Fibroblast of lung (primary cell): ENCODE measurements at regions not wholly inside any gene's neighbourhood (a gene's known extent, or its start where the extent isn't known, plus 50 kb on each side); places are given as distances from the start of the nearest gene placed in this dataset.

Experiments used
- DNase-seq, 2 donors: peaks; one replicate each; pipeline versions ENCODE4 v3.0.0 to v3.0.0-alpha.2; 2010; ENCODE audit warnings: low read depth in 2 of 2
- H2AFZ ChIP-seq: 2 replicates; pipeline ENCODE4 v1.5.1; 2012; ENCODE audit warnings: low read length, control low read depth, inconsistent platforms
- H3K27ac ChIP-seq: 2 replicates; pipeline ENCODE4 v1.5.1; 2011; ENCODE audit warnings: low read length, control low read depth; ENCODE audit not compliant: insufficient read depth
- H3K27me3 ChIP-seq: 2 replicates; pipeline ENCODE4 v1.5.1; 2011; ENCODE audit warnings: mild to moderate bottlenecking, low read length; ENCODE audit not compliant: control insufficient read depth, insufficient read depth
- H3K36me3 ChIP-seq: 2 replicates; pipeline ENCODE4 v1.5.1; 2011; ENCODE audit warnings: low read length; ENCODE audit not compliant: control insufficient read depth, insufficient read depth
- H3K4me1 ChIP-seq: 2 replicates; pipeline ENCODE4 v1.5.1; 2011; ENCODE audit warnings: low read length; ENCODE audit not compliant: control insufficient read depth, insufficient read depth; ENCODE audit errors: extremely low read depth
- H3K4me2 ChIP-seq: 2 replicates; pipeline ENCODE4 v1.5.1; 2011; ENCODE audit warnings: low read length, control low read depth; ENCODE audit not compliant: insufficient read depth; ENCODE audit errors: extremely low read depth
- H3K4me3 ChIP-seq, 4 experiments: fragments of 200-600 bp in 1 of 4; sonication (generic) in 1 of 4; replicated peaks in 1 of 4; 2 replicates each; pipeline ENCODE4 v1.5.1; 2011 to 2016; ENCODE audit warnings: low read length in 4 of 4, low read depth in 3 of 4, mild to moderate bottlenecking in 3 of 4, control low read depth in 2 of 4, inconsistent platforms in 1 of 4, mixed read lengths in 1 of 4; ENCODE audit not compliant: insufficient read depth in 1 of 4; ENCODE audit errors: control extremely low read depth in 1 of 4
- H3K79me2 ChIP-seq: 2 replicates; pipeline ENCODE4 v1.5.1; 2012; ENCODE audit warnings: mild to moderate bottlenecking, low read length, inconsistent platforms; ENCODE audit not compliant: control insufficient read depth, insufficient read depth
- H3K9ac ChIP-seq: 2 replicates; pipeline ENCODE4 v1.5.1; 2011; ENCODE audit warnings: mild to moderate bottlenecking, low read length, control low read depth; ENCODE audit not compliant: insufficient read depth
- H3K9me3 ChIP-seq: 2 replicates; pipeline ENCODE4 v1.5.1; 2012; ENCODE audit warnings: low read depth, low read length; ENCODE audit not compliant: control insufficient read depth, insufficient read depth
- H4K20me1 ChIP-seq: 2 replicates; pipeline ENCODE4 v1.5.1; 2011; ENCODE audit warnings: low read length; ENCODE audit not compliant: control insufficient read depth, insufficient read depth; ENCODE audit errors: extremely low read depth
- CTCF ChIP-seq, 2 donors: IDR thresholded peaks in 1 of 2; conservative IDR thresholded peaks in 1 of 2; 1 replicate in 1 of 2; 2 replicates in 1 of 2; pipeline ENCODE4 v1.5.1; 2011 to 2012; ENCODE audit warnings: low read length in 2 of 2, control low read depth in 1 of 2, inconsistent platforms in 1 of 2, low read depth in 1 of 2, mild to moderate bottlenecking in 1 of 2
- EZH2 ChIP-seq: IDR thresholded peaks from 2 replicates; pipeline ENCODE4 v1.5.1; 2012; ENCODE audit warnings: low read length, control low read depth, mild to moderate bottlenecking; ENCODE audit errors: missing control alignments

GRCh38 chr13:53254500-53254899, 225.9 kb downstream of the OLFM4 start:
- H3K9me3 ChIP-seq: no peaks in the 10 kb centered on the region
- H3K4me3 ChIP-seq: no peak overlapping the region
- H3K27ac ChIP-seq: no peak overlapping the region
- no peaks in the 10 kb centered on the region for H3K79me2 ChIP-seq
- no peak overlapping the region for H2AFZ ChIP-seq
- H3K4me2 ChIP-seq: no peak overlapping the region
- DNase-seq: no peak
- H3K27me3 ChIP-seq: no peaks in the 10 kb centered on the region
- TF ChIP-seq EZH2 (no peak), CTCF (conservative IDR thresholded peaks at IDR 0.05 in 1 of 2, IDR thresholded peaks at IDR 0.05 in 1 of 2; ENCODE audit: low read depth in 1 of 2, low read length in 2 of 2) (no peak)
- H4K20me1 ChIP-seq: no peaks in the 10 kb centered on the region
- no peaks in the 10 kb centered on the region for H3K4me1 ChIP-seq
- H3K9ac ChIP-seq: no peak overlapping the region
- no peaks in the 10 kb centered on the region for H3K36me3 ChIP-seq

- Histone ChIP-seq H4K20me1 (no peaks in the 10 kb centered on the region), H3K4me2 (no peak overlapping the region), H3K9me3 (no peaks in the 10 kb centered on the region), H3K36me3 (no peaks in the 10 kb centered on the region), H3K4me1 (no peaks in the 10 kb centered on the region), H3K9ac (no peak overlapping the region), H3K27me3 (no peaks in the 10 kb centered on the region), H2AFZ (no peak overlapping the region), H3K27ac (no peak overlapping the region), H3K79me2 (no peaks in the 10 kb centered on the region), H3K4me3 (no peak overlapping the region)
- no peak for DNase-seq
- TF ChIP-seq CTCF (conservative IDR thresholded peaks at IDR 0.05 in 1 of 2, IDR thresholded peaks at IDR 0.05 in 1 of 2; ENCODE audit: low read depth in 1 of 2, low read length in 2 of 2) (no peak), EZH2 (no peak)
Measured at GRCh38 chr13:53255795-53256194, 227.2 kb downstream of the OLFM4 start.

GRCh38 chr13:53260594-53260993, 232.0 kb downstream of the OLFM4 start:
- DNase-seq: no peak
- no peaks in the 10 kb centered on the region for H3K27me3 ChIP-seq
- H3K9me3 ChIP-seq: no peaks in the 10 kb centered on the region
- H3K27ac ChIP-seq: no peak overlapping the region
- H3K79me2 ChIP-seq: no peaks in the 10 kb centered on the region
- H3K4me1 ChIP-seq: no peaks in the 10 kb centered on the region
- no peaks in the 10 kb centered on the region for H4K20me1 ChIP-seq
- no peak overlapping the region for H3K9ac ChIP-seq
- TF ChIP-seq EZH2: no peak
- no peak for TF ChIP-seq CTCF (conservative IDR thresholded peaks at IDR 0.05 in 1 of 2, IDR thresholded peaks at IDR 0.05 in 1 of 2; ENCODE audit: low read depth in 1 of 2, low read length in 2 of 2)
- no peaks in the 10 kb centered on the region for H3K36me3 ChIP-seq
- no peak overlapping the region for H3K4me3 ChIP-seq
- H2AFZ ChIP-seq: no peak overlapping the region
- H3K4me2 ChIP-seq: no peak overlapping the region
